22Rv1 (cell line): ENCODE measurements at regions not wholly inside any gene's neighbourhood (a gene's known extent, or its start where the extent isn't known, plus 50 kb on each side); places are given as distances from the start of the nearest gene placed in this dataset.

ENCODE experiments used
- CTCF ChIP-seq: fragments of 450-650 bp; IDR thresholded peaks from 2 replicates; pipeline ENCODE4 v1.5.1; 2017; ENCODE audit warnings: mild to moderate bottlenecking
- ZFX ChIP-seq: fragments of 450-650 bp; IDR thresholded peaks from 2 replicates; pipeline ENCODE4 v1.6.1; 2017; ENCODE audit warnings: antibody characterized with exemption, borderline replicate concordance

GRCh38 chr21:35976929-35977328 is 83.4 kb downstream of the SETD4 start:
- no peak for TF ChIP-seq ZFX
- no peak for TF ChIP-seq CTCF
